ENCODE measurements at regions not wholly inside any gene's neighbourhood (a gene's known extent, or its start where the extent isn't known, plus 50 kb on each side); places are given as distances from the start of the nearest gene placed in this dataset.
A peak's percentile ranks its signal among the peaks of the same experiment; 100 is the strongest.

- H3K27me3 Mint-ChIP-seq = peaks cover 21% of the 10 kb centered on the region
- no peak overlapping the region for H3K27ac Mint-ChIP-seq
- H3K4me1 Mint-ChIP-seq (ENCODE audit: low read depth) = peaks cover 11% of the 10 kb centered on the region
- CTCF ChIA-PET = no interaction called here
- H3K36me3 Mint-ChIP-seq = peaks cover 3% of the 10 kb centered on the region
- DNase-seq = no peak
- POLR2A ChIA-PET = no interaction called here
- no peak overlapping the region for H3K4me3 Mint-ChIP-seq
- peaks cover 14% of the 10 kb centered on the region for H3K9me3 Mint-ChIP-seq
- intact Hi-C loops (cut with micrococcal nuclease) = no loop called here
These were observed 138.3 kb downstream of the CDC5L start for GRCh38 chr6:44525761-44526351.

- ChIA-PET CTCF (no interaction called here), POLR2A (no interaction called here)
- H3K27me3 Mint-ChIP-seq = peaks cover 15% of the 10 kb centered on the region
These were observed 139.7 kb downstream of the CDC5L start for GRCh38 chr6:44527181-44527580.

GRCh38 chr6:44527583-44528369 lies 140.3 kb downstream of the CDC5L start:
- H3K27me3 Mint-ChIP-seq = peaks cover 15% of the 10 kb centered on the region
- H3K27ac Mint-ChIP-seq = no peak overlapping the region
- no peaks in the 10 kb centered on the region for H3K36me3 Mint-ChIP-seq
- H3K4me3 Mint-ChIP-seq = no peak overlapping the region
- no peaks in the 10 kb centered on the region for H3K9me3 Mint-ChIP-seq
- peaks cover 11% of the 10 kb centered on the region for H3K4me1 Mint-ChIP-seq (ENCODE audit: low read depth)
- ChIA-PET CTCF (interaction anchor here (0.9 kb wide), 1 partner anchor 52 kb away, joined by 4 read pairs; no protein-coding TSS in a partner anchor), POLR2A (no interaction called here)
- DNase-seq = no peak
- intact Hi-C loops (cut with micrococcal nuclease) = no loop called here

More at GRCh38 chr6:44527181-44527580, 139.7 kb downstream of the CDC5L start:
- Mint-ChIP-seq H3K27ac (no peak overlapping the region), H3K36me3 (no peaks in the 10 kb centered on the region), H3K4me1 (ENCODE audit: low read depth) (peaks cover 11% of the 10 kb centered on the region), H3K4me3 (no peak overlapping the region), H3K9me3 (peaks cover 1% of the 10 kb centered on the region)
- peak; percentile 28 for DNase-seq
- intact Hi-C loops (cut with micrococcal nuclease) = no loop called here

GRCh38 chr6:44528370-44528644 lies 140.8 kb downstream of the CDC5L start:
- intact Hi-C loops (cut with micrococcal nuclease) = no loop called here
- CTCF ChIA-PET = interaction anchor here (0.9 kb wide), 1 partner anchor 53 kb away, joined by 4 read pairs; no protein-coding TSS in a partner anchor
- H3K4me3 Mint-ChIP-seq = no peak overlapping the region
- H3K9me3 Mint-ChIP-seq = no peaks in the 10 kb centered on the region
- peaks cover 11% of the 10 kb centered on the region for H3K4me1 Mint-ChIP-seq (ENCODE audit: low read depth)
- no peaks in the 10 kb centered on the region for H3K36me3 Mint-ChIP-seq
- peaks cover 15% of the 10 kb centered on the region for H3K27me3 Mint-ChIP-seq
- POLR2A ChIA-PET = no interaction called here
- DNase-seq = no peak
- H3K27ac Mint-ChIP-seq = no peak overlapping the region

- CTCF ChIA-PET = interaction anchor here (0.9 kb wide), 1 partner anchor 53 kb away, joined by 4 read pairs; no protein-coding TSS in a partner anchor
- POLR2A ChIA-PET = no interaction called here
- intact Hi-C loops (cut with micrococcal nuclease) = no loop called here
These were observed 141.2 kb downstream of the CDC5L start for GRCh38 chr6:44528716-44529115.

GRCh38 chr6:44529146-44529905 lies 141.8 kb downstream of the CDC5L start:
- intact Hi-C loops (cut with micrococcal nuclease) = no loop called here
- peaks cover 12% of the 10 kb centered on the region for H3K27me3 Mint-ChIP-seq
- H3K27ac Mint-ChIP-seq = no peak overlapping the region
- no peaks in the 10 kb centered on the region for H3K9me3 Mint-ChIP-seq
- POLR2A ChIA-PET = no interaction called here
- H3K4me3 Mint-ChIP-seq = no peak overlapping the region
- peaks cover 11% of the 10 kb centered on the region for H3K4me1 Mint-ChIP-seq (ENCODE audit: low read depth)
- no peak for DNase-seq
- H3K36me3 Mint-ChIP-seq = no peaks in the 10 kb centered on the region
- CTCF ChIA-PET = no interaction called here

More at GRCh38 chr6:44528716-44529115, 141.2 kb downstream of the CDC5L start:
- DNase-seq = no peak
- H3K4me3 Mint-ChIP-seq = no peak overlapping the region
- H3K27me3 Mint-ChIP-seq = peaks cover 15% of the 10 kb centered on the region
- H3K36me3 Mint-ChIP-seq = no peaks in the 10 kb centered on the region
- peaks cover 11% of the 10 kb centered on the region for H3K4me1 Mint-ChIP-seq (ENCODE audit: low read depth)
- no peak overlapping the region for H3K27ac Mint-ChIP-seq
- H3K9me3 Mint-ChIP-seq = no peaks in the 10 kb centered on the region

- Mint-ChIP-seq H3K36me3 (no peaks in the 10 kb centered on the region), H3K27ac (no peak overlapping the region), H3K9me3 (no peaks in the 10 kb centered on the region), H3K4me1 (ENCODE audit: low read depth) (peaks cover 6% of the 10 kb centered on the region), H3K27me3 (peaks cover 10% of the 10 kb centered on the region), H3K4me3 (no peak overlapping the region)
- no peak for DNase-seq
- POLR2A ChIA-PET = no interaction called here
- CTCF ChIA-PET = interaction anchor here (0.6 kb wide), 1 partner anchor 65 kb away, joined by 3 read pairs; no protein-coding TSS in a partner anchor
- intact Hi-C loops (cut with micrococcal nuclease) = no loop called here
These were observed 142.9 kb downstream of the CDC5L start for GRCh38 chr6:44530209-44530909.

- Mint-ChIP-seq H3K36me3 (no peaks in the 10 kb centered on the region), H3K4me3 (no peak overlapping the region), H3K9me3 (no peaks in the 10 kb centered on the region), H3K27ac (no peak overlapping the region), H3K27me3 (peaks cover 8% of the 10 kb centered on the region), H3K4me1 (ENCODE audit: low read depth) (peaks cover 6% of the 10 kb centered on the region)
- ChIA-PET CTCF (interaction anchor here (0.6 kb wide), 1 partner anchor 65 kb away, joined by 3 read pairs; no protein-coding TSS in a partner anchor), POLR2A (no interaction called here)
- intact Hi-C loops (cut with micrococcal nuclease) = no loop called here
- no peak for DNase-seq
These were observed 143.4 kb downstream of the CDC5L start for GRCh38 chr6:44530910-44531234.

- no peaks in the 10 kb centered on the region for H3K36me3 Mint-ChIP-seq
- peaks cover 8% of the 10 kb centered on the region for H3K27me3 Mint-ChIP-seq
- peaks cover 6% of the 10 kb centered on the region for H3K4me1 Mint-ChIP-seq (ENCODE audit: low read depth)
- H3K9me3 Mint-ChIP-seq = no peaks in the 10 kb centered on the region
- H3K27ac Mint-ChIP-seq = no peak overlapping the region
- CTCF ChIA-PET = interaction anchor here (0.9 kb wide), 1 partner anchor 56 kb away, joined by 4 read pairs; no protein-coding TSS in a partner anchor
- POLR2A ChIA-PET = no interaction called here
- H3K4me3 Mint-ChIP-seq = no peak overlapping the region
- DNase-seq = no peak
- intact Hi-C loops (cut with micrococcal nuclease) = no loop called here
These were observed 144.0 kb downstream of the CDC5L start for GRCh38 chr6:44531442-44532015.

- Mint-ChIP-seq H3K27ac (no peak overlapping the region), H3K36me3 (no peaks in the 10 kb centered on the region), H3K4me3 (no peak overlapping the region), H3K27me3 (peaks cover 6% of the 10 kb centered on the region), H3K4me1 (ENCODE audit: low read depth) (no peaks in the 10 kb centered on the region), H3K9me3 (no peaks in the 10 kb centered on the region)
- DNase-seq = no peak
- intact Hi-C loops (cut with micrococcal nuclease) = no loop called here
- POLR2A ChIA-PET = no interaction called here
- CTCF ChIA-PET = no interaction called here
These were observed 145.9 kb downstream of the CDC5L start for GRCh38 chr6:44533421-44533820.

GRCh38 chr6:44534291-44534690 lies 146.8 kb downstream of the CDC5L start:
- Mint-ChIP-seq H3K4me3 (no peak overlapping the region), H3K27ac (no peak overlapping the region), H3K36me3 (no peaks in the 10 kb centered on the region), H3K27me3 (no peaks in the 10 kb centered on the region), H3K9me3 (no peaks in the 10 kb centered on the region), H3K4me1 (ENCODE audit: low read depth) (no peaks in the 10 kb centered on the region)
- ChIA-PET CTCF (no interaction called here), POLR2A (no interaction called here)
- DNase-seq = no peak
- intact Hi-C loops (cut with micrococcal nuclease) = no loop called here

GRCh38 chr6:44535446-44535845 lies 147.9 kb downstream of the CDC5L start:
- Mint-ChIP-seq H3K4me1 (ENCODE audit: low read depth) (no peaks in the 10 kb centered on the region), H3K4me3 (no peak overlapping the region), H3K27me3 (no peaks in the 10 kb centered on the region), H3K27ac (no peak overlapping the region), H3K36me3 (no peaks in the 10 kb centered on the region), H3K9me3 (no peaks in the 10 kb centered on the region)
- CTCF ChIA-PET = no interaction called here
- intact Hi-C loops (cut with micrococcal nuclease) = no loop called here
- DNase-seq = no peak
- POLR2A ChIA-PET = no interaction called here

Data from activated CD4-positive, alpha-beta memory T cell treated with anti-CD3 and anti-CD28 coated beads for 36 hours (primary cell).